Fibroblast of pulmonary artery (primary cell): ENCODE measurements at regions not wholly inside any gene's neighbourhood (a gene's known extent, or its start where the extent isn't known, plus 50 kb on each side); places are given as distances from the start of the nearest gene placed in this dataset.

Experiments
- DNase-seq: peaks from one replicate; pipeline ENCODE4 v3.0.0-alpha.2; 2010; ENCODE audit warnings: low read depth
- H3K4me3 ChIP-seq: replicated peaks from 2 replicates; pipeline ENCODE4 v1.5.1; 2011; ENCODE audit warnings: low read depth, mild to moderate bottlenecking, control low read depth, low read length, moderate library complexity
- CTCF ChIP-seq: IDR thresholded peaks from 2 replicates; pipeline ENCODE4 v1.5.1; 2011; ENCODE audit warnings: mild to moderate bottlenecking, control low read depth, low read length, inconsistent platforms; ENCODE audit errors: missing control alignments

DNA sequence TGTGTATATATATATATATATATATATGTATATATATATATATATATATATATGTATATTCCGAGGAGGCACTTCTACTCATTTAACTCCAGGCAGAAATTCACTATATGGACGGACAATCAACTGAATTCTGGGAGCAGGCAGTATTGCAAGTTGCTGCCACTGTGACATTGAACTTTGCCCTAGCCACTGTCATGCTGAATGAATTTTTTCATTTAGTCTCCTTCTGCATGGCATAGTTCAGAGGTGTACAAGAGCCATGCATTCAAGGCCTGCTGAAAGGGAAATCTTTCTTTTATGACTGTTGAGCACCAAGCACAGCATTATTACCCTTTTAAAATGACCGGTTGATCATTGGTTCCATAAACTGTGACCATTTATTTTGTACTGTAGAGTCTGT lies 176.2 kb upstream of the THRB start:
- TF ChIP-seq CTCF: no peak
- no peak for DNase-seq
- H3K4me3 ChIP-seq: no peak overlapping the region

- H3K4me3 ChIP-seq: no peak overlapping the region
- no peak for TF ChIP-seq CTCF
- no peak for DNase-seq
These were observed 178.9 kb upstream of the THRB start for GRCh38 chr3:24673596-24673995.

DNA sequence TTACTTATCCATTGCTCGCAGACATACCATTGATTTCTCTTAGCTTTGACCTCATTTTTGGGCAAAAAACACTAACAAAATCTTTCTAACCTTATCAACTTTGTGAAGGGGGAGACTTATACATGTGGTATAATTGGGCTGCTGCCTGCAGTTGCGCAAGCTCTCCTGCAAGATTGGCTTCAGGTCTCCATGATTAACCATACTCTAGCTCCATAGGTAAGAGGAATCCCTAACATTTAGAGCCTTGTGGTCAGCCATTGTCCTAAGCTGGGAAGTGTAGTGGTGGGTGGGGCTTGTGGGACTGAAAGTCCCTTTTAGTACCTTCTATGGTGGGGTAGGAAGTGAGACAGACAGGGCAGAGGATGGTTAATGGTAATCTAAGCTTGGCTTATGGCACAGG lies 179.6 kb upstream of the THRB start:
- DNase-seq: peak; percentile 13
- TF ChIP-seq CTCF: no peak
- H3K4me3 ChIP-seq: no peak overlapping the region

DNA sequence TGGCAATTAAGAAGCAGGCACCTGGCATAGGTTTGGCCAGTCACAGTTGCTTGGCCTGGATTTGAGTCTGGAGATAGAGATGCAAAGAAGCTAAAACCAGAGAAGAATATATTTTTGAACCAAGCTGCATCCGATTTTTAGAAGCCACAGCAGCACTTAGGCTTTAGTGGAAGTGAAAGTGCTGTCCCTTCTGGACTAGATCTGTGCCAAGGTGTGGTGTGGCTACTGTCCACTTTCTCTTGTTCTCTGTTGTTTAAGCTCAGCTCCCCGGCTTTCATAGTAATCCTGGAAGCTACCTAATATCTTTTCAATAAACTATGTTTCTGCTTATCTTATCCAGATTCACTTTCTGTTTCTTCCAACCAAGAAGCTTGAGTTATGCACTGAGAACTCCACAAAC lies 183.4 kb upstream of the THRB start:
- no peak for DNase-seq

GRCh38 chr3:24678421-24678865 lies 183.8 kb upstream of the THRB start:
- TF ChIP-seq CTCF: no peak
- peak overlapping the region; percentile 28 for H3K4me3 ChIP-seq
- peak; percentile 94 for DNase-seq

More for the DNA sequence above, 183.4 kb upstream of the THRB start:
- H3K4me3 ChIP-seq: peak overlapping the region; percentile 28
- no peak for TF ChIP-seq CTCF

GRCh38 chr3:24679429-24679828 lies 184.8 kb upstream of the THRB start:
- DNase-seq: no peak
- no peak overlapping the region for H3K4me3 ChIP-seq
- TF ChIP-seq CTCF: no peak

- no peak overlapping the region for H3K4me3 ChIP-seq
- peak; percentile 93 for TF ChIP-seq CTCF
- peak; percentile 62 for DNase-seq
These were observed 185.7 kb upstream of the THRB start for GRCh38 chr3:24680214-24680967.
